RPMI8226 (cell line): ENCODE measurements at regions not wholly inside any gene's neighbourhood (a gene's known extent, or its start where the extent isn't known, plus 50 kb on each side); places are given as distances from the start of the nearest gene placed in this dataset.

Source experiments
- DNase-seq: peaks from one replicate; pipeline ENCODE4 v3.0.0-alpha.2; 2015

- no peak for DNase-seq
Observed at GRCh38 chr20:10807013-10807412, 133.2 kb upstream of the JAG1 start.

- DNase-seq: no peak
Observed at GRCh38 chr20:10812759-10813327, 139.0 kb upstream of the JAG1 start.

GRCh38 chr20:10823585-10823984, 149.8 kb upstream of the JAG1 start:
- no peak for DNase-seq

- no peak for DNase-seq
Observed at GRCh38 chr20:10824750-10825500, 151.1 kb upstream of the JAG1 start.

GRCh38 chr20:10826111-10826510, 152.3 kb upstream of the JAG1 start:
- DNase-seq: no peak

GRCh38 chr20:10828180-10828579, 154.4 kb upstream of the JAG1 start:
- no peak for DNase-seq

GRCh38 chr20:10832141-10832540, 158.3 kb upstream of the JAG1 start:
- no peak for DNase-seq

- DNase-seq: no peak
Observed at GRCh38 chr20:10837901-10838300, 164.1 kb upstream of the JAG1 start.

GRCh38 chr20:10842116-10842515, 168.3 kb upstream of the JAG1 start:
- DNase-seq: no peak

- no peak for DNase-seq
Observed at GRCh38 chr20:10843146-10843711, 169.4 kb upstream of the JAG1 start.

- DNase-seq: no peak
Observed at GRCh38 chr20:10846766-10847165, 173.0 kb upstream of the JAG1 start.

- DNase-seq: no peak
Observed at GRCh38 chr20:10848810-10849370, 175.1 kb upstream of the JAG1 start.

- DNase-seq: no peak
Observed at GRCh38 chr20:10853176-10853575, 179.4 kb upstream of the JAG1 start.

GRCh38 chr20:10853731-10854130, 179.9 kb upstream of the JAG1 start:
- no peak for DNase-seq

- DNase-seq: no peak
Observed at GRCh38 chr20:10854976-10855375, 181.2 kb upstream of the JAG1 start.

GRCh38 chr20:10855778-10856177, 182.0 kb upstream of the JAG1 start:
- DNase-seq: no peak

GRCh38 chr20:10856237-10857015, 182.6 kb upstream of the JAG1 start:
- DNase-seq: no peak

- no peak for DNase-seq
Observed at GRCh38 chr20:10857352-10858070, 183.7 kb upstream of the JAG1 start.

GRCh38 chr20:10861090-10861489, 187.3 kb upstream of the JAG1 start:
- no peak for DNase-seq

- DNase-seq: no peak
Observed at GRCh38 chr20:10861619-10862018, 187.8 kb upstream of the JAG1 start.

GRCh38 chr20:10863337-10864060, 189.7 kb upstream of the JAG1 start:
- no peak for DNase-seq

GRCh38 chr20:10864076-10864672, 190.4 kb upstream of the JAG1 start:
- no peak for DNase-seq
